ENCODE measurements at regions not wholly inside any gene's neighbourhood (a gene's known extent, or its start where the extent isn't known, plus 50 kb on each side); places are given as distances from the start of the nearest gene placed in this dataset.
A peak's percentile ranks its signal among the peaks of the same experiment; 100 is the strongest.

GRCh38 chr14:55734731-55735130 is 154.7 kb downstream of the KTN1 start:
- DNase-seq: no peak

GRCh38 chr14:55739967-55740648 is 160.1 kb downstream of the KTN1 start:
- peak; percentile 57 for DNase-seq

DNA sequence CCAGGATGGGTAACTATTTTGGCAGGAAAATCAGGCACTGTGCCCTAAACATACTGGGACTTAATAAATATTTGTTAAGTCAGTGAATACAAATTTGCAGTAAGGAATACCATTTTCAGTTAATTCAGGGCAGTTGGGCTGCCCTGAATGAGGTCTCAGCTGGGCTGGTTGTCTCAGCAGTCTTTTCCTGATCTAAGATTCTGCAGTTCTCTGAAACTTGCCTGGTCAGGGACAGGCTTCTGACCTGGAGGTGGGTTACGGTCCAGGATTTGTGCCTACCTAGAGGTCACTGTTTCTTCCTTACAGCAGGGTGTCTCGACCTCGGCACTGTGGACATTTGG is 160.6 kb downstream of the KTN1 start:
- DNase-seq: no peak

GRCh38 chr14:55741240-55741639 is 161.2 kb downstream of the KTN1 start:
- DNase-seq: no peak

GRCh38 chr14:55743551-55743950 is 163.5 kb downstream of the KTN1 start:
- DNase-seq: no peak

GRCh38 chr14:55744321-55744720 is 164.3 kb downstream of the KTN1 start:
- no peak for DNase-seq

- DNase-seq: no peak
Observed at GRCh38 chr14:55745906-55746305, 165.9 kb downstream of the KTN1 start.

DNA sequence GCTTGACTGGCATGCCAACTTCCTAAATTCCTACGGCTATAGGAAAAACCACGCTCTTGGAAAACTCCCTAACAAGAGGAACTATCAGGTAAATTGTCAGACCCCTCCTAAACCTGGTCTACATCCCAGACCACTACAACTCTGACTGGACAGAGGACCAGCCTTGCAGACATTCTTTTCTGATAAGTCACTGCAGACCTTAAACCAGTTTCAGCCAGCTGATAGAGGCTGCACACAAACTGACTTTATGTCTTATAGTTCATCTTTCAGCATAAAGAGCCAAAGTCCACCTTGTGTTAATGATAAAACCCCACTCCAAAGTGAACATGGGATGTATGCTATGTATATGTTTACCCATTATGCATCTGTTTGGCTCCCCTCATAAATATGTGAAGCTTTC is 166.6 kb downstream of the KTN1 start:
- no peak for DNase-seq

DNA sequence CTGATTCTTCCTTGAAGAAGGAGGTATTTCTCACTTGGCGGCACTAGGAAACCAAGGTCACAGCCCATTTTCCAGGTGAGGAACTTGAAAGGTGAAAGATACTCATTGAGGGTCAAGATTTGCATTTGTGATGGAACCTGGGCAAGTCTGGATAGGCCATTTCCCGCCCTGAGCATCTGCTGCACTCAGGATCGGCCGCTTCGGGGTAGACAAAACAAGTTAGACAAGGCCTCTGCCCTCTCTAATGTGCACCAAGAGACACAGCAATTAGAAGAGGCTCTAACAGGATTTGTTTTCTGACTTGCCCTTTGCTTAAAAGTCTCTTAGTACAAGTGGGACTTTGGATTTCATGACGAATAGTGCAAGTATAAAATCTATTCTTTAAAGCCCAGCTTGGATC is 167.2 kb downstream of the KTN1 start:
- no peak for DNase-seq

GRCh38 chr14:55749201-55749812 is 169.3 kb downstream of the KTN1 start:
- DNase-seq: peak; percentile 52

GRCh38 chr14:55749946-55750345 is 169.9 kb downstream of the KTN1 start:
- no peak for DNase-seq

DNA sequence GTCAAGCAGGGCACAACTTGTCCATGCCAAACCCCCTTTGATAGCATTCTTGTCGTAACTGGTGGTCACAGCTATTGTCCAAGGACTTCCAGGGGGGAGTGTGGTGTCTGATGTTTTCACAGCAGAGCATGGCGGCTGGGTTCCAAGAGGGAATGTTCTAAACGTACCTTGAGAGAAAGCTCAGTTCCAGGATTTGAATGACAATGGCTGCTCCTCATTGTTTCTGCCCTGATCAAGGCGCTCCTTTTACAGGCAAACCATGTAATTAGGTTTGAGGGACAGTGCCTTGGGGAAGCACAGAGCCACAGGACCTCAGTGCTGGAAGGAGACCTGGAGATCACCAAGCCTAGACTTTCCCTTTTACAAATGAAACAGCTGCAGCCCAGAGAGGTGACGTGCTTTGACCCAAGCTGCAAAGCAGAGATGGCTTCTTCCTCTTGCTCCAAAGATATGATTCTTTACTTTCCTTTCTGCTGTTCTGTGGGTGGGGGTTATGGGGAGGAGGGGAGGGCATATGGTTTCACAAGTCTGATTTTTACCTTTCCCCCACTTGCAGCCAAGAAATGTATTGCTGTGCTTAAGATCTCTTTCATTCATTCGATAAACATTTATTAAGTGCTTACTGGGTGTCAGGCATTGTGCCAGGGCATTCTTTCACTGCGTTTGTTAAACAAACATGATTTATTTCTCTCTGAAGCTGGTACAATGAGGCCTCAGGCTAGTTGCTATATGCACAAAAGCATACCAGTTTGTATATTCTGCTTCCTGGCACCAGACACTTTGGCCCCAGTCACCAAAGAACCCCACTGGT is 172.8 kb downstream of the KTN1 start:
- DNase-seq: peak; percentile 71

DNA sequence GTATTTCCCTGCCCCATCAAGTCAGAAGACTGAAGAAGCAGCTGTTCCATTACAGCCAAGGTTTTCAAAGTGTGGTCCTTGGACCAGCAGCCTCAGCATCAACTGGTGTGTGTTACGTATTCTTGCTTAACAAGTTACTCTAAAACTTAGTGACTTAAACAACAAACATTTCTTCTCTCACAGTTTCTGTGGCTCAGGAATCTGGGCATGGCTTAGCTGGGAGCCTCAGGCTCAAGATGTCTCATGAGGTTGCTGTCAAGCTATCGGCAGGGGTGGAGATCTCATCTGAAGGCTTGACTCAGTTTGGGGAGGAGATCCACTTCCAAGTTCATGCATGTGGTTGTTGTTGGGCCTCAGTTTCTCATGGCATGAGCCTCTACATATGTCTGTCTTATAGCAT is 174.5 kb downstream of the KTN1 start:
- DNase-seq: no peak

- no peak for DNase-seq
Observed at GRCh38 chr14:55754871-55755270, 174.9 kb downstream of the KTN1 start.

- DNase-seq: peak; percentile 97
Observed at GRCh38 chr14:55756078-55756477, 176.1 kb downstream of the KTN1 start.

GRCh38 chr14:55756557-55756956 is 176.6 kb downstream of the KTN1 start:
- DNase-seq: no peak

GRCh38 chr14:55758796-55759195 is 178.8 kb downstream of the KTN1 start:
- DNase-seq: no peak

DNA sequence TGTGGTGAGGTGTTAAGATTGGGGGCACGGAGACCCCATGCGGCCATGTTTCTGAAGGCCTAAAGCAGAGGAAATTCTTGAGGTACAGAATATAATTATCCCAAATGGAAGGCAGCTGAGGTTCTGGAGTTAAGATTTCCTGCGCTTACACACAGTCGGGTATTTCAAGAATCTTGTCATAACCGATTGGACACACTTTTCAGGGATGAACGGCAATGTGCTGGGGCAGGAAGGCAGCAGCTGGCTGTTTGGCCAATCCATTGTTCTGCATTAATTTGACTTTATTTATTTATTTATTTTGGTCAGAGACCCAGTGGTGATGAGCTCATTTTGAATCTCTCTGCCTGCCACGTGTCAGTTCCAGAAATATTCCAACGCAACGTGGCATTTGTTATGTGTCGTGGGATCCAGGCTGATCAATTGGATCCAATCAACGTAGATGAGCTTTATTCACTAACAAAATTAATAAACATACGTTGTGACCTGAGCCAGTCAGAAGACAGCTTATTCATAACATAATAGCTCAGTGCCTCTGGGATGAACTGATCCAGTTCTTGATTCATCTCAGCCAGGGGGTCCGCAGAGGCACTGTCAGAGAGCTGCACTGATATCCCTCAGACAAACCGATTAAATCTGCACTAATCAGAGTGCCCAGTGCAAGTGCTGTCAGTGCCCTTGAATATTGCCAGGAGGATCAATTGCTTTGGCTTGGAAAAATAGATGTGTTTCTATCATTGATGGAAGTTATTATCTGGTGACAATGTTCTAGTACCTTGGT is 181.0 kb downstream of the KTN1 start:
- no peak for DNase-seq

DNA sequence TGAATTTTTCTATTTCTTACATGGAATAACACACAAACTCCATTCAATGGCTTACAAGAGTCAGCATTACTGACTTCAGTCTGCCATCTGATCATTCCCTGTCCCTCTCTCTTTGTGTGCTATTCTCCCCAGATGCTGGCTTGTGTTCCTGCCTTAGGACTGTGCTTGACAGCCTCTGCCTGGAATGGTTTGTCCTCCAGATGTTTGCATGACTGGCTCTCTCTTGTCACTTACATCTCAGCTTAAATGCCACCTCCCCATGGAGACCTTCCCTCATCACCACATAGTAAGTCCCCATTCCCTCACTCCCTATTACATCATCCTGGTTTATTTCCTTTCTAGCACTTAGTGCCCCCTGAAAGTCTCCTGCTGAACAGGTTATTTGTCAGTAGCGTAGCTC is 181.6 kb downstream of the KTN1 start:
- DNase-seq: no peak

GRCh38 chr14:55762595-55763232 is 182.7 kb downstream of the KTN1 start:
- no peak for DNase-seq

- no peak for DNase-seq
Observed at GRCh38 chr14:55764784-55765183, 184.8 kb downstream of the KTN1 start.

DNA sequence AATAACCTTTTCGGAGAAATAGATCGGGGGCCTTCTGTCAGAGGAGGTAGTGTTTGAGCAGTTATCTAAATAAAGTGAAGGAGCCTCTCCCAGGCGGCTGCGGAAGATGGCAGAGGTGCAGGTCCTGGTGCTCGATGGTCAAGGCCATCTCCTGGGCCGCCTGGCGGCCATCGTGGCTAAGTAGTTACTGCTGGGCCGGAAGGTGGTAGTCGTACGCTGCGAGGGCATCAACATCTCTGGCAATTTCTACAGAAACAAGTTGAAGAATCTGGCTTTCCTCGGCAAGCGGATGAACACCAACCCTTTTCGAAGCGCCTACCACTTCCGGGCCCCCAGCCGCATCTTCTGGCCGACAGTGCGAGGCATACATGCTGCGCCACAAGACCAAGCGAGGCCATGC is 186.1 kb downstream of the KTN1 start:
- no peak for DNase-seq

DNA sequence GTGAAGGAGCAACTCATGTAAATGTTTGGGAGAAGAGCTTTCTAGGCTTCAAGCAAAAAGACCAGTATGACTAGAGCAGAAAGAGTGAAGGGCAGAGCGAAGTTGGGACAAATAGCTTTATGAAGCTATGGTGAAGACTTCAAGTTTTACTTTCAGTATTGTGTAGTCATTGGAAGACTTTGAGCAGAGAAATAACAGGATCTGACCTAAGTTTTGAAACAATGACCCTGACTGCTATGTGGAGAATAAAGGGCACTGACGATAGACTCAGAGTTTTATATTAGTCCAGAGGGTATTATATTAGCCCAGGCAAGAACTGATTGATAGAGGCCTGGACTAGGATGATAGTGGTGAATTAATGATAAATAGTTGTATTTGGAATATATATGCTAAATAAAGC is 187.3 kb downstream of the KTN1 start:
- DNase-seq: no peak

All from DMS79 (cell line).